ENCODE measurements at regions not wholly inside any gene's neighbourhood (a gene's known extent, or its start where the extent isn't known, plus 50 kb on each side); places are given as distances from the start of the nearest gene placed in this dataset.

GRCh38 chr20:48196001-48196400 lies 410.7 kb upstream of the SULF2 start:
- intact Hi-C loops (cut with DNase I): loop anchor here (10.0 kb wide), 1 partner anchor 411 kb away; the partner anchor contains the start of gene SULF2
- H3K27me3 ChIP-seq: no peaks in the 10 kb centered on the region
- no peak for DNase-seq (ENCODE audit: extremely low spot score in 2 of 2)
- H3K27ac ChIP-seq: no peak overlapping the region
- no peak for TF ChIP-seq POLR2AphosphoS5 (IDR thresholded peaks at IDR 0.05; ENCODE audit: insufficient read depth in 1 of 2, low read depth in 1 of 2)
- no peak for TF ChIP-seq CTCF (IDR thresholded peaks at IDR 0.05)
- TF ChIP-seq POLR2A (IDR thresholded peaks at IDR 0.05): no peak
- no peaks in the 10 kb centered on the region for H3K9me3 ChIP-seq
- H3K36me3 ChIP-seq: no peaks in the 10 kb centered on the region
- H3K4me3 ChIP-seq: no peak overlapping the region
- peaks cover 30% of the 10 kb centered on the region for H3K4me1 ChIP-seq

GRCh38 chr20:48195121-48195870 lies 410.0 kb upstream of the SULF2 start:
- H3K4me1 ChIP-seq: peaks cover 32% of the 10 kb centered on the region
- TF ChIP-seq POLR2AphosphoS5 (IDR thresholded peaks at IDR 0.05; ENCODE audit: insufficient read depth in 1 of 2, low read depth in 1 of 2) (no peak), POLR2A (IDR thresholded peaks at IDR 0.05) (no peak), CTCF (IDR thresholded peaks at IDR 0.05) (no peak)
- no peak overlapping the region for H3K4me3 ChIP-seq

GRCh38 chr20:48194583-48194982 lies 409.3 kb upstream of the SULF2 start:
- TF ChIP-seq POLR2A (IDR thresholded peaks at IDR 0.05) (no peak), CTCF (IDR thresholded peaks at IDR 0.05) (no peak), POLR2AphosphoS5 (IDR thresholded peaks at IDR 0.05; ENCODE audit: insufficient read depth in 1 of 2, low read depth in 1 of 2) (no peak)
- Histone ChIP-seq H3K9me3 (no peaks in the 10 kb centered on the region), H3K27me3 (no peaks in the 10 kb centered on the region), H3K4me1 (peaks cover 37% of the 10 kb centered on the region), H3K36me3 (no peaks in the 10 kb centered on the region), H3K4me3 (no peak overlapping the region), H3K27ac (no peak overlapping the region)
- DNase-seq (ENCODE audit: extremely low spot score in 2 of 2): no peak
- intact Hi-C loops (cut with DNase I): loop anchor here (10.0 kb wide), 1 partner anchor 410 kb away; the partner anchor contains the start of gene SULF2

More at GRCh38 chr20:48195121-48195870, 410.0 kb upstream of the SULF2 start:
- no peak for DNase-seq (ENCODE audit: extremely low spot score in 2 of 2)
- no peaks in the 10 kb centered on the region for H3K9me3 ChIP-seq
- H3K27ac ChIP-seq: no peak overlapping the region
- intact Hi-C loops (cut with DNase I): loop anchor here (10.0 kb wide), 1 partner anchor 410 kb away; the partner anchor contains the start of gene SULF2
- H3K27me3 ChIP-seq: no peaks in the 10 kb centered on the region
- no peaks in the 10 kb centered on the region for H3K36me3 ChIP-seq

GRCh38 chr20:48193627-48194425 lies 408.5 kb upstream of the SULF2 start:
- no peak overlapping the region for H3K27ac ChIP-seq
- H3K4me3 ChIP-seq: no peak overlapping the region
- TF ChIP-seq POLR2A (IDR thresholded peaks at IDR 0.05): no peak
- no peak for TF ChIP-seq POLR2AphosphoS5 (IDR thresholded peaks at IDR 0.05; ENCODE audit: insufficient read depth in 1 of 2, low read depth in 1 of 2)
- no peak for TF ChIP-seq CTCF (IDR thresholded peaks at IDR 0.05)
- no peak for DNase-seq (ENCODE audit: extremely low spot score in 2 of 2)
- peaks cover 33% of the 10 kb centered on the region for H3K4me1 ChIP-seq
- H3K9me3 ChIP-seq: no peaks in the 10 kb centered on the region
- no peaks in the 10 kb centered on the region for H3K27me3 ChIP-seq
- no peaks in the 10 kb centered on the region for H3K36me3 ChIP-seq
- intact Hi-C loops (cut with DNase I): loop anchor here (10.0 kb wide), 1 partner anchor 409 kb away; the partner anchor contains the start of gene SULF2
